Astrocyte of the cerebellum (primary cell): ENCODE measurements at regions not wholly inside any gene's neighbourhood (a gene's known extent, or its start where the extent isn't known, plus 50 kb on each side); places are given as distances from the start of the nearest gene placed in this dataset.

Source experiments
- DNase-seq: peaks from one replicate; pipeline ENCODE4 v3.0.0-alpha.2; 2011; ENCODE audit warnings: low read depth
- H3K4me3 ChIP-seq: 2 replicates; pipeline ENCODE4 v1.5.1; 2011; ENCODE audit warnings: mild to moderate bottlenecking, low read depth, low read length, moderate library complexity
- CTCF ChIP-seq: IDR thresholded peaks from 2 replicates; pipeline ENCODE4 v1.5.1; 2012; ENCODE audit warnings: low read length, low read depth, moderate library complexity, mild to moderate bottlenecking; ENCODE audit errors: missing control alignments
- in situ Hi-C: cut with HindIII; loops from 2 replicates; pipeline ENCODE4 v1.10.0; 2017; ENCODE audit warnings: low sequenced_read_pairs

GRCh38 chr3:194974468-194975135, 288.9 kb downstream of the FAM43A start:
- no peak for DNase-seq
- no peak overlapping the region for H3K4me3 ChIP-seq
- TF ChIP-seq CTCF = no peak
- in situ Hi-C loops = no loop called here

DNA sequence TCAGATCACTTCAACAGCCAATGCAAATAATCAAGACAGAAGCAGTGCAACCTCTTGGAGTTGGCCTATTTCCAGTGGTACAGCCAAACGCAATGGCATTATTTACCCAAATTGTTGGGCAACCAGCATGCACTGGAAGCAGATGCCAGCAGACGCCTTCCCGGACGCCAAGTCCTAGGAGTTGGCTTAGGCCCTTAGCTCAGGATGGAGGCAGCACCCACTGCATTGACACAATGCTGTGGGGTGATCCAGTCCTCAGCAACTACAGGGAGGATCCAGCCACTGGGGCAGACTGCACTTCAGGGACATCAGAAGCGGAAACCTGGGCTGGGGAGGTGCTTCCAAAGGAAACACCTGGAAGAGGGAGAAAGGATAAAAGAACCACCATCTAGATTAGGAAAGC, 290.4 kb downstream of the FAM43A start:
- no peak for DNase-seq
- in situ Hi-C loops = no loop called here
- H3K4me3 ChIP-seq = no peak overlapping the region
- TF ChIP-seq CTCF = no peak

DNA sequence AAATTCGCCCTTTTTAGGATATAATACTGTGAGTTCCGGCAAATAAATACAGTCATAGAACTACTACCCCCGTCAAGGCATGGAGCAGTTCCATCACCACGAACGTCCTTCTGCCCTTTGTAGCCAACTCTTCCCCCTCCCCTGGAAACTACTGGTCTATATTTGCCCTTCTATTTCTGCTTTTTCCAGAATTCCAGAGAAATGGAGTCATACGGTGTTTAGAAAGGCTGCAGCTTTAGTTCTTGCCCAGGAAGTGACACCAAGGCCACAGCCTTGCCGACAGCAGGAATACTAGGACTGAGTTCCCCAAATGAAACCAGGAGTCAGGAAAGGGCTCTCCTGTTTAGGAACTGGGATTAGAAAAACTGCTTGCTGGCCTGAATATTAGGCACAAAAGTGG, 291.2 kb downstream of the FAM43A start:
- no peak for TF ChIP-seq CTCF
- no peak overlapping the region for H3K4me3 ChIP-seq
- in situ Hi-C loops = no loop called here
- no peak for DNase-seq

DNA sequence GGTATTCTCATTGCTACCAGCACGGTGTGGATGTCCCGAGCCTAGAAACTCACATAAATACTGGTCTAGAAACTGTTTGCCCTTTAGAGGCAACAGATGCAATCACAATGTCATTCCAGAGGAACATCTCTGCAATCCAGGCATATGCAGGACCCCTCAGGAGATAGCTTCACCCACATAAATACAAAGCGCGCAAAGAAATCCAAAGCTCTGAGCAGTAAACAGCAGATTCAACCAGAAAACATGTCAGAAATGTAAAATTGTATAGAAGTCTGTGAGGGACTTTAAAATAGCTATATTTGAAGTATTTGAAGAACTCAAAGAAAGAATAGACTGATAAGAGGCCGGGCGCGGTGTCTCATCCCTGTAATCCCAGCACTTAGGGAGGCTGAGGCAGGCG, 291.7 kb downstream of the FAM43A start:
- in situ Hi-C loops = no loop called here
- no peak for TF ChIP-seq CTCF
- H3K4me3 ChIP-seq = no peak overlapping the region
- no peak for DNase-seq

- in situ Hi-C loops = no loop called here
- DNase-seq = no peak
- TF ChIP-seq CTCF = no peak
- no peak overlapping the region for H3K4me3 ChIP-seq
These were observed 291.8 kb downstream of the XXYLT1 start for GRCh38 chr3:194979173-194979572.

- in situ Hi-C loops = no loop called here
- no peak for DNase-seq
- TF ChIP-seq CTCF = no peak
- no peak overlapping the region for H3K4me3 ChIP-seq
These were observed 288.5 kb downstream of the XXYLT1 start for GRCh38 chr3:194982472-194982871.
